ENCODE measurements at regions not wholly inside any gene's neighbourhood (a gene's known extent, or its start where the extent isn't known, plus 50 kb on each side); places are given as distances from the start of the nearest gene placed in this dataset.

DNA sequence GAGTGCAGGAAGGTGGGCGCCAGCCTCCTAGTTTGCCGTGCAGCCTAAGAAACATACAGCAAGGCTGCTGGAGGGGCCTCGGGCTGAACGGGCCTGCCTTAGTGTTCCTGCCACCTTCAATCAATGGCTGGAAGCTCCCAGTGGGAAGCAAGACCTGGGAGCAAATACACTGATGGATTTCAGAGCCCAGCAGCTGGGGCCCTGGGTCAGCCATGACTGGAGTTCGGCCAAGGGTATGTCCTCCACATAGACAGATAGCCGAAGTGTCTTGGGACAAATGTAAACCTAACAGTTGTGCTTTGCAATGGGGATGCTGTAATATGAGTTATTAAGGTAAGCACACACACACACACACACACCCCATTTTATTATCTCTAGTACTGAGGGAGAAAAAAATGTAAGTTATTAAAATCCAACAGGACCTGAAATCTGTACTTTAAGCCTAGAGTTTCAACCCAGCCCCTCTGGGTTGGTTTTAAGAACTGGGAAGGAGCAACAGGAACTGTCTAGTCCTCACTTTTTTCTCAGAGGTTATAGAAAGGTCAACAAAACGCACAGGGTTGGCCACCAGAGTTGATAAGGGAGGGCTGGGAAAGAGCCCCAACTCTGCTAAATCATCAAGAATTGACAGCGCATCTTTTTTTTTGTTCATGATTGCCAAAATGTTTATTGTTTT is 50.0 kb upstream of the CELF2 start:
- no peak for TF ChIP-seq POLR2A (IDR thresholded peaks at IDR 0.05)
- TF ChIP-seq, protein P1, sequence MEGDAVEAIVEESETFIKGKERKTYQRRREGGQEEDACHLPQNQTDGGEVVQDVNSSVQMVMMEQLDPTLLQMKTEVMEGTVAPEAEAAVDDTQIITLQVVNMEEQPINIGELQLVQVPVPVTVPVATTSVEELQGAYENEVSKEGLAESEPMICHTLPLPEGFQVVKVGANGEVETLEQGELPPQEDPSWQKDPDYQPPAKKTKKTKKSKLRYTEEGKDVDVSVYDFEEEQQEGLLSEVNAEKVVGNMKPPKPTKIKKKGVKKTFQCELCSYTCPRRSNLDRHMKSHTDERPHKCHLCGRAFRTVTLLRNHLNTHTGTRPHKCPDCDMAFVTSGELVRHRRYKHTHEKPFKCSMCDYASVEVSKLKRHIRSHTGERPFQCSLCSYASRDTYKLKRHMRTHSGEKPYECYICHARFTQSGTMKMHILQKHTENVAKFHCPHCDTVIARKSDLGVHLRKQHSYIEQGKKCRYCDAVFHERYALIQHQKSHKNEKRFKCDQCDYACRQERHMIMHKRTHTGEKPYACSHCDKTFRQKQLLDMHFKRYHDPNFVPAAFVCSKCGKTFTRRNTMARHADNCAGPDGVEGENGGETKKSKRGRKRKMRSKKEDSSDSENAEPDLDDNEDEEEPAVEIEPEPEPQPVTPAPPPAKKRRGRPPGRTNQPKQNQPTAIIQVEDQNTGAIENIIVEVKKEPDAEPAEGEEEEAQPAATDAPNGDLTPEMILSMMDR (IDR thresholded peaks at IDR 0.05) = no peak
